Endodermal cell (in vitro differentiated cells): ENCODE measurements at regions not wholly inside any gene's neighbourhood (a gene's known extent, or its start where the extent isn't known, plus 50 kb on each side); places are given as distances from the start of the nearest gene placed in this dataset.

Source experiments
- DNase-seq: peaks from one replicate; pipeline ENCODE4 v3.0.0-alpha.2; 2017
- H3K27ac ChIP-seq: 2 replicates; pipeline ENCODE4 v1.5.1; 2013; ENCODE audit warnings: mild to moderate bottlenecking, low read depth, low read length, moderate library complexity
- H3K27me3 ChIP-seq: 2 replicates; pipeline ENCODE4 v1.6.1; 2013; ENCODE audit warnings: mild to moderate bottlenecking, low read length, moderate library complexity; ENCODE audit not compliant: insufficient read depth, control insufficient read depth, poor library complexity, severe bottlenecking
- H3K36me3 ChIP-seq: 2 replicates; pipeline ENCODE4 v1.7.0; 2013; ENCODE audit warnings: mild to moderate bottlenecking, low read length, moderate library complexity; ENCODE audit not compliant: control insufficient read depth, insufficient read depth
- H3K4me1 ChIP-seq: one replicate; pipeline ENCODE4 v1.7.0; 2013; ENCODE audit warnings: low read length; ENCODE audit not compliant: control insufficient read depth, insufficient read depth
- H3K4me3 ChIP-seq: 2 replicates; pipeline ENCODE4 v1.5.1; 2013; ENCODE audit warnings: mild to moderate bottlenecking, low read length, moderate library complexity
- H3K9ac ChIP-seq: 2 replicates; pipeline ENCODE4 v1.6.1; 2013; ENCODE audit warnings: mild to moderate bottlenecking, low read length, moderate library complexity; ENCODE audit not compliant: poor library complexity, severe bottlenecking; ENCODE audit errors: extremely low read depth
- H3K9me3 ChIP-seq: 2 replicates; pipeline ENCODE4 v1.6.1; 2013; ENCODE audit warnings: mild to moderate bottlenecking, low read length, moderate library complexity; ENCODE audit not compliant: control insufficient read depth
- H3K27ac Mint-ChIP-seq: 2 replicates; pipeline ENCODE4 v1.8.0; 2020; ENCODE audit warnings: mixed read lengths
- H3K27me3 Mint-ChIP-seq: 2 replicates; pipeline ENCODE4 v1.8.0; 2021; ENCODE audit warnings: mild to moderate bottlenecking, mixed read lengths; ENCODE audit not compliant: insufficient read depth
- H3K36me3 Mint-ChIP-seq: 2 replicates; pipeline ENCODE4 v1.8.0; 2020; ENCODE audit warnings: low read depth, mixed read lengths
- H3K4me1 Mint-ChIP-seq: 2 replicates; pipeline ENCODE4 v1.8.0; 2020; ENCODE audit warnings: mixed read lengths
- H3K4me3 Mint-ChIP-seq: 2 replicates; pipeline ENCODE4 v1.8.0; 2020; ENCODE audit warnings: mild to moderate bottlenecking, moderate library complexity, mixed read lengths
- H3K9me3 Mint-ChIP-seq: 2 replicates; pipeline ENCODE4 v1.8.0; 2020; ENCODE audit warnings: mild to moderate bottlenecking, mixed read lengths
- WGBS, 2 experiments: methylation state at CpG; one replicate each; pipeline versions ENCODE4 v1.1.5 to v1.1.7; 2013; ENCODE audit warnings: missing lambda C conversion rate in 2 of 2, mixed read lengths in 1 of 2; ENCODE audit not compliant: insufficient coverage in 1 of 2, insufficient read length in 1 of 2; 5-methylcytosine and 5-hydroxymethylcytosine counted together
- TF ChIP-seq, protein P1 (sequence below): fragments of 200-600 bp; sonication (generic); conservative IDR thresholded peaks from 2 replicates; pipeline ENCODE4 v1.5.0; 2021; ENCODE audit warnings: antibody characterized with exemption, mild to moderate bottlenecking

DNA sequence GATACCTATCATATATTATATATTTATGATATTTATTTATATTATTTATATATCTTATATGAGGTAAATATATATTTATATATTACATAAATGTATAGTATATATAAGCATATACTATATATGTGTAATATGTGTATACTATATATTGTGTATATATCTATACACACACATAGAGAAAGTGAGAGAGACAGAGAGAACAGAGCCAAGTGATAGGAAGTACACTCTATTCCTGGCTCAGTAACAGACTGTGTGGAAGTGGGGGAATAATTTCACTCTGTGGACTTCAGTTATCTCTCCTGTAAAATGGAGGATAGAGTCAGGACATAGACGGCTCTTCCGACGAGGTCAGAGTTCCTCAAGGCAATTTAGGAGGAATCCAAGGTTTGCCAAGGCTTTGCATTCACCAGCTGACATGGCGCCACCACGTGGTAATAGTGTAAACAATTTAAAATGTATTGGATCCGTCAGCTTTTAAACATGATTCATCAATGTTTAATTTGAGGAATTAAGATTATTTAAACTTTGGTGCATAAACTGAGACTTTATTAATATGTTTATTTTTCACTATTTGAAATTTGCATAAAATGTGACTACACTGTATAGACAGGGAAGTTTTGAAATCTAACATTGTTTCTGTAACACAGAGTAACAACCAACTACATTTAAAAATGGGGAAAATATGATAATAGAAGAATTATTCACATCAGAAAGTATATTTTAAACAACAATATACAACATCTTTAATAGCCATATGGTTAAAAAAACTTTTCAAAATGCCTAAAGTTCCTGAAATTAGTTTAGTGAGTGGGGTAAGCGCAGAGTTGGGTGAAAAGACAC, 75.4 kb upstream of the TMEM244 start:
- no peaks in the 10 kb centered on the region for H3K4me1 ChIP-seq
- Mint-ChIP-seq H3K9me3 (no peaks in the 10 kb centered on the region), H3K36me3 (no peaks in the 10 kb centered on the region), H3K27ac (no peak overlapping the region), H3K4me3 (no peak overlapping the region), H3K4me1 (no peaks in the 10 kb centered on the region), H3K27me3 (no peaks in the 10 kb centered on the region)
- no peak overlapping the region for H3K4me3 ChIP-seq
- H3K27ac ChIP-seq, result no peak overlapping the region
- peak; percentile 78 for DNase-seq
- TF ChIP-seq, protein P1, sequence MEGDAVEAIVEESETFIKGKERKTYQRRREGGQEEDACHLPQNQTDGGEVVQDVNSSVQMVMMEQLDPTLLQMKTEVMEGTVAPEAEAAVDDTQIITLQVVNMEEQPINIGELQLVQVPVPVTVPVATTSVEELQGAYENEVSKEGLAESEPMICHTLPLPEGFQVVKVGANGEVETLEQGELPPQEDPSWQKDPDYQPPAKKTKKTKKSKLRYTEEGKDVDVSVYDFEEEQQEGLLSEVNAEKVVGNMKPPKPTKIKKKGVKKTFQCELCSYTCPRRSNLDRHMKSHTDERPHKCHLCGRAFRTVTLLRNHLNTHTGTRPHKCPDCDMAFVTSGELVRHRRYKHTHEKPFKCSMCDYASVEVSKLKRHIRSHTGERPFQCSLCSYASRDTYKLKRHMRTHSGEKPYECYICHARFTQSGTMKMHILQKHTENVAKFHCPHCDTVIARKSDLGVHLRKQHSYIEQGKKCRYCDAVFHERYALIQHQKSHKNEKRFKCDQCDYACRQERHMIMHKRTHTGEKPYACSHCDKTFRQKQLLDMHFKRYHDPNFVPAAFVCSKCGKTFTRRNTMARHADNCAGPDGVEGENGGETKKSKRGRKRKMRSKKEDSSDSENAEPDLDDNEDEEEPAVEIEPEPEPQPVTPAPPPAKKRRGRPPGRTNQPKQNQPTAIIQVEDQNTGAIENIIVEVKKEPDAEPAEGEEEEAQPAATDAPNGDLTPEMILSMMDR, result peak; percentile 82
- H3K27me3 ChIP-seq, result no peaks in the 10 kb centered on the region
- H3K9me3 ChIP-seq, result no peaks in the 10 kb centered on the region
- no peak overlapping the region for H3K9ac ChIP-seq
- H3K36me3 ChIP-seq, result no peaks in the 10 kb centered on the region
- WGBS, 2 experiments, result 6 to 21% methylated on average over 5 to 6 of the region's 7 CpGs

DNA sequence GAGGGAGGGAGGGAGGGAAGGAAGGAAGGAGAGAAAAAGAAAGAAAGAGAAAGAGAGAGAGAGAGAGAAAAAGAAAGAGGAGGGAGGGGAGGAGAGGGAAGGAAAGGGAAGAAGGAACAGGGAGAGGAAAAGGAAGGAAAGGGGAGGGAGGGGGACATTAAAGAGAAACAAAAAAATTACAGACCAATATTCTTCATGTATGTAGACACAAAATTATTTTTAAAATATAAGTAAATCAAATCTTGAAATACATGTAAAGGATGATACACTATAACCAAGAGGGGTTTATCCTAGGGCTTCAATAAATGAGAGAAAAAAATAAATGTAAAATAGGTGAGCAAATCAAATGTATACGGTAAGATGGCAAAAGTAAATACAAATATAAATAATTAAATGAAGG, 71.2 kb upstream of the TMEM244 start:
- WGBS, 2 experiments, result 100% methylated on average over 1 of the region's 1 CpG; no CpG with 5 or more reads in 1 of the 2 experiments

DNA sequence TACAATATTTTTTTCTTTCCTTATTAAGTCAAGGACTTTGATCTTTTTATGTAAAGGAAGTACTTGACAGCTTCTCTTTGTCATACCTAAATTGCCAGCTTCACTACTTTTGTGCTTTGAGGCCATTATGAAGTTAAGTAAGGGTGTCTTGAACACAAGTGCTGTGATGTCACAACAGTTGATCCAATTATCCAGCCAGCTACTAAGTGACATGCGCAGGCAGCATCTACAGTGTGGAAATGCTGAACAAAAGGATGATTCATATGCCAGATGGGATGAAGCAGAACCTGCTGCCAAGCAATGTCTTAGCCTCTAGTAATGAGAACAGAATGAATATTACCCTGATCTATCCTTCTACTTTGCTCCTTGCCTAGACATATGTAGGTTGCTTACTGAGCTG, 68.3 kb upstream of the TMEM244 start:
- TF ChIP-seq, protein P1, result no peak
- no peaks in the 10 kb centered on the region for H3K36me3 Mint-ChIP-seq
- DNase-seq, result no peak
- H3K4me1 Mint-ChIP-seq, result no peaks in the 10 kb centered on the region
- H3K27me3 Mint-ChIP-seq, result no peaks in the 10 kb centered on the region
- H3K4me3 Mint-ChIP-seq, result no peak overlapping the region
- H3K9me3 Mint-ChIP-seq, result no peaks in the 10 kb centered on the region
- no peak overlapping the region for H3K27ac Mint-ChIP-seq
- Histone ChIP-seq H3K4me3 (no peak overlapping the region), H3K36me3 (no peaks in the 10 kb centered on the region), H3K27ac (no peak overlapping the region), H3K4me1 (no peaks in the 10 kb centered on the region), H3K27me3 (no peaks in the 10 kb centered on the region), H3K9ac (no peak overlapping the region), H3K9me3 (no peaks in the 10 kb centered on the region)
- 93 to 94% methylated on average over 1 of the region's 1 CpG for WGBS, 2 experiments

More for the DNA sequence above, 71.2 kb upstream of the TMEM244 start:
- H3K9ac ChIP-seq, result no peak overlapping the region
- Mint-ChIP-seq H3K27me3 (no peaks in the 10 kb centered on the region), H3K4me3 (no peak overlapping the region), H3K27ac (no peak overlapping the region), H3K36me3 (no peaks in the 10 kb centered on the region), H3K4me1 (no peaks in the 10 kb centered on the region), H3K9me3 (no peaks in the 10 kb centered on the region)
- H3K27ac ChIP-seq, result no peak overlapping the region
- no peaks in the 10 kb centered on the region for H3K9me3 ChIP-seq
- no peaks in the 10 kb centered on the region for H3K36me3 ChIP-seq
- no peak overlapping the region for H3K4me3 ChIP-seq
- H3K4me1 ChIP-seq, result no peaks in the 10 kb centered on the region
- TF ChIP-seq, protein P1, result no peak
- H3K27me3 ChIP-seq, result no peaks in the 10 kb centered on the region
- no peak for DNase-seq
